MM.1S (cell line): ENCODE measurements at regions not wholly inside any gene's neighbourhood (a gene's known extent, or its start where the extent isn't known, plus 50 kb on each side); places are given as distances from the start of the nearest gene placed in this dataset.

Experiments used
- DNase-seq: peaks from one replicate; pipeline ENCODE4 v3.0.0-alpha.2; 2015
- H2AFZ ChIP-seq: fragments of 300-600 bp; sonication (generic); 2 replicates; pipeline ENCODE4 v1.6.0; 2016; ENCODE audit warnings: antibody characterized with exemption, low read length
- H3F3A ChIP-seq: fragments of 300-600 bp; sonication (generic); 2 replicates; pipeline ENCODE4 v1.6.1; 2016; ENCODE audit warnings: mild to moderate bottlenecking, antibody characterized with exemption, low read length, moderate library complexity, mixed read lengths; ENCODE audit not compliant: insufficient read depth
- H3K27ac ChIP-seq: fragments of 300-600 bp; sonication (generic); 2 replicates; pipeline ENCODE4 v1.5.1; 2016; ENCODE audit warnings: mild to moderate bottlenecking, low read length
- H3K27me3 ChIP-seq: fragments of 300-600 bp; sonication (generic); replicated peaks from 2 replicates; pipeline ENCODE4 v1.6.0; 2016; ENCODE audit warnings: low read length; ENCODE audit not compliant: insufficient read depth
- H3K36me3 ChIP-seq: fragments of 300-600 bp; sonication (generic); replicated peaks from 2 replicates; pipeline ENCODE4 v1.6.1; 2016; ENCODE audit warnings: mild to moderate bottlenecking, low read length, mixed read lengths; ENCODE audit not compliant: insufficient read depth
- H3K4me1 ChIP-seq: fragments of 300-600 bp; sonication (generic); 2 replicates; pipeline ENCODE4 v1.6.1; 2016; ENCODE audit warnings: low read length, mixed read lengths
- H3K4me2 ChIP-seq: fragments of 300-600 bp; sonication (generic); 2 replicates; pipeline ENCODE4 v1.6.0; 2016; ENCODE audit warnings: low read depth, low read length
- H3K4me3 ChIP-seq: fragments of 300-600 bp; sonication (generic); 2 replicates; pipeline ENCODE4 v1.5.1; 2016; ENCODE audit warnings: low read length, mixed read lengths
- H3K79me2 ChIP-seq: fragments of 300-600 bp; sonication (generic); 2 replicates; pipeline ENCODE4 v1.6.1; 2016; ENCODE audit warnings: mixed run types, low read length, mixed read lengths
- H3K9ac ChIP-seq: fragments of 300-600 bp; sonication (generic); 2 replicates; pipeline ENCODE4 v1.6.1; 2016; ENCODE audit warnings: low read length, mixed read lengths
- H3K9me2 ChIP-seq: fragments of 300-600 bp; sonication (generic); replicated peaks from 2 replicates; pipeline ENCODE4 v1.6.1; 2016; ENCODE audit warnings: mild to moderate bottlenecking, low read length, mixed read lengths; ENCODE audit not compliant: insufficient read depth
- H3K9me3 ChIP-seq: fragments of 300-600 bp; sonication (generic); replicated peaks from 2 replicates; pipeline ENCODE4 v1.6.1; 2016; ENCODE audit warnings: mild to moderate bottlenecking, low read length, mixed read lengths; ENCODE audit not compliant: insufficient read depth
- H4K20me1 ChIP-seq: fragments of 300-600 bp; sonication (generic); 2 replicates; pipeline ENCODE4 v1.6.1; 2016; ENCODE audit warnings: mild to moderate bottlenecking, low read length, moderate library complexity, mixed read lengths; ENCODE audit not compliant: insufficient read depth
- CTCF ChIP-seq: fragments of 300-600 bp; sonication (generic); IDR thresholded peaks from 2 replicates; pipeline ENCODE4 v1.5.1; 2016; ENCODE audit warnings: antibody characterized with exemption, low read length, mixed read lengths
- EZH2 ChIP-seq: fragments of 300-600 bp; sonication (generic); optimal IDR thresholded peaks from 2 replicates; pipeline ENCODE3; 2017; ENCODE audit warnings: low read depth, mild to moderate bottlenecking, antibody characterized with exemption, low read length, mixed read lengths
- EZH2phosphoT487 ChIP-seq: fragments of 300-600 bp; sonication (generic); IDR thresholded peaks from 2 replicates; pipeline ENCODE4 v1.6.1; 2018; ENCODE audit warnings: antibody characterized with exemption, low read length

- Histone ChIP-seq H3K4me2 (no peak overlapping the region), H3F3A (no peaks in the 10 kb centered on the region), H3K9me2 (no peaks in the 10 kb centered on the region), H3K4me3 (no peak overlapping the region), H3K4me1 (no peaks in the 10 kb centered on the region), H3K9me3 (no peaks in the 10 kb centered on the region), H3K36me3 (no peaks in the 10 kb centered on the region), H3K9ac (no peak overlapping the region), H3K79me2 (no peaks in the 10 kb centered on the region), H2AFZ (no peak overlapping the region), H4K20me1 (no peaks in the 10 kb centered on the region), H3K27ac (no peak overlapping the region), H3K27me3 (no peaks in the 10 kb centered on the region)
- DNase-seq, result no peak
- TF ChIP-seq CTCF (no peak), EZH2 (no peak), EZH2phosphoT487 (no peak)
These were observed 56.3 kb upstream of the TMEM72 start for GRCh38 chr10:44854693-44855350.

- Histone ChIP-seq H3K4me1 (peaks cover 9% of the 10 kb centered on the region), H3F3A (0 out of 2 replicates have a peak, but pooled peaks cover 3% of the 10 kb centered on the region), H3K4me2 (no peak overlapping the region), H3K36me3 (no peaks in the 10 kb centered on the region), H3K27me3 (no peaks in the 10 kb centered on the region), H3K9me3 (no peaks in the 10 kb centered on the region), H2AFZ (no peak overlapping the region), H3K9me2 (no peaks in the 10 kb centered on the region), H4K20me1 (no peaks in the 10 kb centered on the region), H3K4me3 (no peak overlapping the region), H3K79me2 (no peaks in the 10 kb centered on the region), H3K9ac (no peak overlapping the region), H3K27ac (no peak overlapping the region)
- DNase-seq, result no peak
- TF ChIP-seq CTCF (no peak), EZH2phosphoT487 (no peak), EZH2 (no peak)
These were observed 54.4 kb upstream of the TMEM72 start for GRCh38 chr10:44856696-44857095.

- no peaks in the 10 kb centered on the region for H3K27me3 ChIP-seq
- peaks cover 17% of the 10 kb centered on the region for H3K4me1 ChIP-seq
- no peaks in the 10 kb centered on the region for H3K79me2 ChIP-seq
- H3K4me2 ChIP-seq, result no peak overlapping the region
- peak; percentile 59 for DNase-seq
- no peak overlapping the region for H2AFZ ChIP-seq
- H3K9me2 ChIP-seq, result no peaks in the 10 kb centered on the region
- H3K36me3 ChIP-seq, result no peaks in the 10 kb centered on the region
- H3K27ac ChIP-seq, result no peak overlapping the region
- 0 out of 2 replicates have a peak, but pooled peaks cover 6% of the 10 kb centered on the region for H3F3A ChIP-seq
- no peak overlapping the region for H3K9ac ChIP-seq
- no peaks in the 10 kb centered on the region for H3K9me3 ChIP-seq
- no peak overlapping the region for H3K4me3 ChIP-seq
- no peaks in the 10 kb centered on the region for H4K20me1 ChIP-seq
- peak; percentile 99 for TF ChIP-seq CTCF
- TF ChIP-seq EZH2phosphoT487, result no peak
- no peak for TF ChIP-seq EZH2
These were observed 53.6 kb upstream of the TMEM72 start for GRCh38 chr10:44857363-44858016.
